ENCODE measurements at regions not wholly inside any gene's neighbourhood (a gene's known extent, or its start where the extent isn't known, plus 50 kb on each side); places are given as distances from the start of the nearest gene placed in this dataset.

DNA sequence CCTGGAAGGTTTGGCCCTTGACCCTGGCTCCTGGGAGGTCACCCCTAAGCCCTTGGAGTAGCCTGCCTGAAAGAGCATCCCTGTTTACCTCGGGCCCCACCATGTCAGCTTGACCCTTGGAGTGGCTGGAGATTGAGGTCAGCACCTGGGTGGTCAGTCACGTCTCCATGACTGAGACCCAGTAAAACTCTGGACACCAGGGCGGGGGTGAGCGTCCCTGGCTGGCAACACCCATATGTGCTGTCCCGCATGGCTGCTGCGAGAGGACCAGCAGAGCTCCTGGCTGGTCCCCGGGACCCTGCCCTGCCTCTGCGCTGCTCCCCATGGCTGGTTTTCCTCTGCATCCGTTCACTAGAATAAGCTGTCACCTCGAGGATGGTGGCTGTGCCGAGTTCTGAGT is 91.2 kb downstream of the RBFOX3 start:
- Histone ChIP-seq H3K79me2 (ENCODE audit: insufficient read depth, low read length) (no peaks in the 10 kb centered on the region), H3K4me1 (ENCODE audit: control insufficient read depth in 1 of 2, insufficient read depth in 2 of 2, low read length in 2 of 2) (no peaks in the 10 kb centered on the region), H3K9ac (ENCODE audit: low read length) (no peak overlapping the region), H3K27ac (ENCODE audit: low read depth, low read length) (no peak overlapping the region), H3K4me2 (ENCODE audit: low read length) (no peak overlapping the region), H4K20me1 (ENCODE audit: insufficient read depth) (no peaks in the 10 kb centered on the region), H3K27me3 (ENCODE audit: insufficient read depth, low read length) (peaks cover 27% of the 10 kb centered on the region), H3K4me3 (replicated peaks in 1 of 2; ENCODE audit: low read depth in 1 of 2, low read length in 2 of 2) (no peak overlapping the region), H2AFZ (ENCODE audit: low read depth, low read length, poor library complexity, severe bottlenecking) (no peak overlapping the region), H3K36me3 (ENCODE audit: control insufficient read depth in 1 of 2, insufficient read depth in 2 of 2, low read length in 2 of 2) (no peaks in the 10 kb centered on the region), H3K9me2 (ENCODE audit: insufficient read depth) (no peaks in the 10 kb centered on the region), H3K9me3 (ENCODE audit: control insufficient read depth in 1 of 2, insufficient read depth in 1 of 2, low read depth in 1 of 2, low read length in 2 of 2) (no peaks in the 10 kb centered on the region)
- no TSS peak for BruUV-seq (replicated peaks)
- ATAC-seq (no peak), DNase-seq (ENCODE audit: low read depth, low spot score) (no peak)
- CTCF ChIA-PET = no interaction called here
- TF ChIP-seq SP1 (IDR thresholded peaks at IDR 0.05; ENCODE audit: low read depth) (no peak), ELF1 (IDR thresholded peaks at IDR 0.05; ENCODE audit: borderline replicate concordance, low read depth) (no peak), EZH2phosphoT487 (IDR thresholded peaks at IDR 0.05; ENCODE audit: borderline replicate concordance) (no peak), CBX3 (IDR thresholded peaks at IDR 0.05; ENCODE audit: low read depth) (no peak), TCF7L2 (IDR thresholded peaks at IDR 0.05; ENCODE audit: borderline replicate concordance, extremely low read depth, insufficient read depth, insufficient read length) (no peak), ZBTB33 (IDR thresholded peaks at IDR 0.05; ENCODE audit: extremely low read depth, insufficient replicate concordance, low read length) (no peak), EGR1 (IDR thresholded peaks at IDR 0.05; ENCODE audit: low read depth) (no peak), JUND (IDR thresholded peaks at IDR 0.05) (no peak), YY1 (IDR thresholded peaks at IDR 0.05; ENCODE audit: extremely low read depth, insufficient replicate concordance, low read depth, low read length) (no peak), POLR2AphosphoS5 (IDR thresholded peaks at IDR 0.05; ENCODE audit: low read depth, low read length) (no peak), POLR2A (IDR thresholded peaks at IDR 0.05; ENCODE audit: borderline replicate concordance, extremely low read depth, insufficient read depth, insufficient read length) (no peak), FOSL1 (IDR thresholded peaks at IDR 0.05; ENCODE audit: low read depth) (no peak), RAD21 (IDR thresholded peaks at IDR 0.05; ENCODE audit: low read depth) (no peak), CEBPB (IDR thresholded peaks at IDR 0.05; ENCODE audit: low read depth) (no peak), EZH2 (IDR thresholded peaks at IDR 0.05) (no peak)
- TF ChIP-seq, protein P1, sequence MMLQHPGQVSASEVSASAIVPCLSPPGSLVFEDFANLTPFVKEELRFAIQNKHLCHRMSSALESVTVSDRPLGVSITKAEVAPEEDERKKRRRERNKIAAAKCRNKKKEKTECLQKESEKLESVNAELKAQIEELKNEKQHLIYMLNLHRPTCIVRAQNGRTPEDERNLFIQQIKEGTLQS (IDR thresholded peaks at IDR 0.05) = no peak
- TF ChIP-seq, protein P2, sequence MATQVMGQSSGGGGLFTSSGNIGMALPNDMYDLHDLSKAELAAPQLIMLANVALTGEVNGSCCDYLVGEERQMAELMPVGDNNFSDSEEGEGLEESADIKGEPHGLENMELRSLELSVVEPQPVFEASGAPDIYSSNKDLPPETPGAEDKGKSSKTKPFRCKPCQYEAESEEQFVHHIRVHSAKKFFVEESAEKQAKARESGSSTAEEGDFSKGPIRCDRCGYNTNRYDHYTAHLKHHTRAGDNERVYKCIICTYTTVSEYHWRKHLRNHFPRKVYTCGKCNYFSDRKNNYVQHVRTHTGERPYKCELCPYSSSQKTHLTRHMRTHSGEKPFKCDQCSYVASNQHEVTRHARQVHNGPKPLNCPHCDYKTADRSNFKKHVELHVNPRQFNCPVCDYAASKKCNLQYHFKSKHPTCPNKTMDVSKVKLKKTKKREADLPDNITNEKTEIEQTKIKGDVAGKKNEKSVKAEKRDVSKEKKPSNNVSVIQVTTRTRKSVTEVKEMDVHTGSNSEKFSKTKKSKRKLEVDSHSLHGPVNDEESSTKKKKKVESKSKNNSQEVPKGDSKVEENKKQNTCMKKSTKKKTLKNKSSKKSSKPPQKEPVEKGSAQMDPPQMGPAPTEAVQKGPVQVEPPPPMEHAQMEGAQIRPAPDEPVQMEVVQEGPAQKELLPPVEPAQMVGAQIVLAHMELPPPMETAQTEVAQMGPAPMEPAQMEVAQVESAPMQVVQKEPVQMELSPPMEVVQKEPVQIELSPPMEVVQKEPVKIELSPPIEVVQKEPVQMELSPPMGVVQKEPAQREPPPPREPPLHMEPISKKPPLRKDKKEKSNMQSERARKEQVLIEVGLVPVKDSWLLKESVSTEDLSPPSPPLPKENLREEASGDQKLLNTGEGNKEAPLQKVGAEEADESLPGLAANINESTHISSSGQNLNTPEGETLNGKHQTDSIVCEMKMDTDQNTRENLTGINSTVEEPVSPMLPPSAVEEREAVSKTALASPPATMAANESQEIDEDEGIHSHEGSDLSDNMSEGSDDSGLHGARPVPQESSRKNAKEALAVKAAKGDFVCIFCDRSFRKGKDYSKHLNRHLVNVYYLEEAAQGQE (IDR thresholded peaks at IDR 0.05; ENCODE audit: low read depth) = no peak
- intact Hi-C loops (cut with micrococcal nuclease) = no loop called here
- POLR2A ChIA-PET = no interaction called here
- RAD21 ChIA-PET (ENCODE audit: low non-redundant PET in 1 of 2, low total read pairs in 2 of 2, uncharacterized antibody in 2 of 2, unreplicated experiment in 2 of 2) = no interaction called here
